Neural cell (in vitro differentiated cells): ENCODE measurements at regions not wholly inside any gene's neighbourhood (a gene's known extent, or its start where the extent isn't known, plus 50 kb on each side); places are given as distances from the start of the nearest gene placed in this dataset.

Experiments used
- EP300 ChIP-seq: fragments of 450-650 bp; conservative IDR thresholded peaks from 2 replicates; pipeline ENCODE4 v1.6.1; 2014; ENCODE audit warnings: antibody characterized with exemption, mild to moderate bottlenecking, moderate library complexity; ENCODE audit not compliant: poor library complexity, severe bottlenecking
- EZH2 ChIP-seq: fragments of 200-600, 300-800 bp; shearing (Covaris generic), sonication (generic); IDR thresholded peaks from 2 replicates; pipeline ENCODE4 v1.6.1; 2014; ENCODE audit warnings: antibody characterized with exemption, low read length, borderline replicate concordance, mild to moderate bottlenecking; ENCODE audit not compliant: insufficient read depth, poor library complexity, severe bottlenecking
- POLR2AphosphoS5 ChIP-seq: IDR thresholded peaks from 2 replicates; pipeline ENCODE4 v1.6.1; 2012
- RAD21 ChIP-seq: fragments of 450-650 bp; conservative IDR thresholded peaks from 2 replicates; pipeline ENCODE4 v1.6.1; 2014; ENCODE audit warnings: antibody characterized with exemption, mild to moderate bottlenecking, moderate library complexity
- SMC3 ChIP-seq: fragments of 450-650 bp; conservative IDR thresholded peaks from 2 replicates; pipeline ENCODE4 v1.6.1; 2014; ENCODE audit warnings: antibody characterized with exemption, mild to moderate bottlenecking, moderate library complexity; ENCODE audit not compliant: poor library complexity
- TAF1 ChIP-seq: IDR thresholded peaks from 2 replicates; pipeline ENCODE4 v1.6.1; 2012; ENCODE audit warnings: low read depth
- TF ChIP-seq, protein P1 (sequence below): fragments of 450-650 bp; IDR thresholded peaks from 2 replicates; pipeline ENCODE4 v1.5.1; 2014; ENCODE audit warnings: antibody characterized with exemption, mild to moderate bottlenecking, moderate library complexity; ENCODE audit not compliant: poor library complexity, severe bottlenecking
- TF ChIP-seq, protein P2 (sequence below): IDR thresholded peaks from 2 replicates; pipeline ENCODE4 v1.6.1; 2012; ENCODE audit warnings: borderline replicate concordance

DNA sequence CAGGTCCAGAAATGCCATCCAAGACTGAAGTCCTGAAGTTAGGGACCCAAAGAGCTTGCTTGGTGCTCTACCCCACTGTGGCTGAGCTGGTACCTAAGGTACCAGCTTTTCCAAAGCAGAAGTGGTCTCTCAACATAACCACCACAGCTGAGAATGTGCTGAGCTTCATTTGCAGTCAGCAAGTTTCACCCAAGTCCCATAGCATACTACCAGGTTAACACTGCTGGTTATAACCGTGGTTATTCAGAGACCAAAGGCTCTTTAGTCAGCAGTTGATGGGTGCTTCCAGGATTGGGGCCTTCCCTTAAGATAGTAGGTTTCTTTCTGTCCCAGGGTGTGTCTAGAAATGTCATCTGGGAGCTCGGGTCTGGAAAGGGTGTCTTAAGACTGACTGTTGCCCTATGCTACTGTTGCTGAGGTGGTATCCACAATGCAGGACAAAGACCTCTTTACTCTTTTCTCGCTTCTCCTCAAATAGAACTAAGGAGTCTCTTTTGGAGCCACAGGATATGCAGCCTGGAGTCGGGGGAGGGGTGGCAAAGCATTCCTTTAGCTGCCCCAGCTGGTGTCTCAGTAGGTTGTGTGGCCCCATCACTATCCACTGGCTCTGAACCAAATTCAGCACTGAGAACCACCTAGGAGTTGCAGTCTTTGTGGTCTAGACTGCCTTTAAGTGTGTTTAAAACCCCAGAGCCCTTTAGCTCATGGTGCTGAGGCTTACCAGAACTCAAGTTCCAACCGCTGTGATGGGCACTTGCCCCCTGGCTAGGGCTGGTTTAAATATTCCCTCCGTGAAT, 354.9 kb upstream of the SEMA3C start:
- no peak for TF ChIP-seq RAD21
- TF ChIP-seq EZH2 = no peak
- TF ChIP-seq, protein P1, sequence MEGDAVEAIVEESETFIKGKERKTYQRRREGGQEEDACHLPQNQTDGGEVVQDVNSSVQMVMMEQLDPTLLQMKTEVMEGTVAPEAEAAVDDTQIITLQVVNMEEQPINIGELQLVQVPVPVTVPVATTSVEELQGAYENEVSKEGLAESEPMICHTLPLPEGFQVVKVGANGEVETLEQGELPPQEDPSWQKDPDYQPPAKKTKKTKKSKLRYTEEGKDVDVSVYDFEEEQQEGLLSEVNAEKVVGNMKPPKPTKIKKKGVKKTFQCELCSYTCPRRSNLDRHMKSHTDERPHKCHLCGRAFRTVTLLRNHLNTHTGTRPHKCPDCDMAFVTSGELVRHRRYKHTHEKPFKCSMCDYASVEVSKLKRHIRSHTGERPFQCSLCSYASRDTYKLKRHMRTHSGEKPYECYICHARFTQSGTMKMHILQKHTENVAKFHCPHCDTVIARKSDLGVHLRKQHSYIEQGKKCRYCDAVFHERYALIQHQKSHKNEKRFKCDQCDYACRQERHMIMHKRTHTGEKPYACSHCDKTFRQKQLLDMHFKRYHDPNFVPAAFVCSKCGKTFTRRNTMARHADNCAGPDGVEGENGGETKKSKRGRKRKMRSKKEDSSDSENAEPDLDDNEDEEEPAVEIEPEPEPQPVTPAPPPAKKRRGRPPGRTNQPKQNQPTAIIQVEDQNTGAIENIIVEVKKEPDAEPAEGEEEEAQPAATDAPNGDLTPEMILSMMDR = no peak
- TF ChIP-seq POLR2AphosphoS5 = no peak
- TF ChIP-seq, protein P2, sequence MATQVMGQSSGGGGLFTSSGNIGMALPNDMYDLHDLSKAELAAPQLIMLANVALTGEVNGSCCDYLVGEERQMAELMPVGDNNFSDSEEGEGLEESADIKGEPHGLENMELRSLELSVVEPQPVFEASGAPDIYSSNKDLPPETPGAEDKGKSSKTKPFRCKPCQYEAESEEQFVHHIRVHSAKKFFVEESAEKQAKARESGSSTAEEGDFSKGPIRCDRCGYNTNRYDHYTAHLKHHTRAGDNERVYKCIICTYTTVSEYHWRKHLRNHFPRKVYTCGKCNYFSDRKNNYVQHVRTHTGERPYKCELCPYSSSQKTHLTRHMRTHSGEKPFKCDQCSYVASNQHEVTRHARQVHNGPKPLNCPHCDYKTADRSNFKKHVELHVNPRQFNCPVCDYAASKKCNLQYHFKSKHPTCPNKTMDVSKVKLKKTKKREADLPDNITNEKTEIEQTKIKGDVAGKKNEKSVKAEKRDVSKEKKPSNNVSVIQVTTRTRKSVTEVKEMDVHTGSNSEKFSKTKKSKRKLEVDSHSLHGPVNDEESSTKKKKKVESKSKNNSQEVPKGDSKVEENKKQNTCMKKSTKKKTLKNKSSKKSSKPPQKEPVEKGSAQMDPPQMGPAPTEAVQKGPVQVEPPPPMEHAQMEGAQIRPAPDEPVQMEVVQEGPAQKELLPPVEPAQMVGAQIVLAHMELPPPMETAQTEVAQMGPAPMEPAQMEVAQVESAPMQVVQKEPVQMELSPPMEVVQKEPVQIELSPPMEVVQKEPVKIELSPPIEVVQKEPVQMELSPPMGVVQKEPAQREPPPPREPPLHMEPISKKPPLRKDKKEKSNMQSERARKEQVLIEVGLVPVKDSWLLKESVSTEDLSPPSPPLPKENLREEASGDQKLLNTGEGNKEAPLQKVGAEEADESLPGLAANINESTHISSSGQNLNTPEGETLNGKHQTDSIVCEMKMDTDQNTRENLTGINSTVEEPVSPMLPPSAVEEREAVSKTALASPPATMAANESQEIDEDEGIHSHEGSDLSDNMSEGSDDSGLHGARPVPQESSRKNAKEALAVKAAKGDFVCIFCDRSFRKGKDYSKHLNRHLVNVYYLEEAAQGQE = no peak
- no peak for TF ChIP-seq TAF1
- TF ChIP-seq SMC3 = no peak
- no peak for TF ChIP-seq EP300
